SK-N-SH (cell line): ENCODE measurements at regions not wholly inside any gene's neighbourhood (a gene's known extent, or its start where the extent isn't known, plus 50 kb on each side); places are given as distances from the start of the nearest gene placed in this dataset.

Experiments used
- CTCF ChIA-PET: fragments of 300-600, 350-600 bp; formaldehyde crosslinking; extraction: SDS; loops from one replicate; lab custom pipeline; 2021; lab: Yijun Ruan, JAX
- POLR2A ChIA-PET: fragments of 350-600 bp; sonication (Branson Sonifier 250); formaldehyde crosslinking; extraction: SDS; loops from one replicate; lab custom pipeline; 2020; ENCODE audit warnings: antibody characterized with exemption, inconsistent platforms; lab: Yijun Ruan, JAX
- DNase-seq: peaks from one replicate; pipeline ENCODE4 v3.0.0; 2012
- H2AFZ ChIP-seq: fragments of 200-600 bp; sonication (generic); 2 replicates; pipeline ENCODE4 v1.8.1; 2016; ENCODE audit warnings: antibody characterized with exemption, mild to moderate bottlenecking, low read depth
- H3F3A ChIP-seq: fragments of 200-600 bp; sonication (generic); replicated peaks from 2 replicates; pipeline ENCODE3; 2016; ENCODE audit warnings: antibody characterized with exemption, mild to moderate bottlenecking; ENCODE audit not compliant: insufficient read depth
- H3K27ac ChIP-seq, 2 experiments: fragments of 200-500 bp in 1 of 2; fragments of 200-600 bp in 1 of 2; sonication (Bioruptor generic) in 1 of 2; sonication (generic), shearing (Covaris generic) in 1 of 2; 2 replicates each; pipeline versions ENCODE4 v1.5.1 to v1.6.1; 2014 to 2016; ENCODE audit warnings: low read depth in 2 of 2, inconsistent platforms in 1 of 2, low read length in 1 of 2, mild to moderate bottlenecking in 1 of 2, mixed read lengths in 1 of 2
- H3K27me3 ChIP-seq: fragments of 200-600 bp; sonication (generic), shearing (Covaris generic); 2 replicates; pipeline ENCODE4 v1.6.1; 2016; ENCODE audit warnings: mixed run types; ENCODE audit not compliant: insufficient read depth
- H3K36me3 ChIP-seq, 2 experiments: fragments of 200-500 bp in 1 of 2; fragments of 200-600 bp in 1 of 2; sonication (Bioruptor generic) in 1 of 2; sonication (generic) in 1 of 2; replicated peaks in 1 of 2; 2 replicates each; pipeline versions ENCODE3 to v1.5.1; 2014 to 2016; ENCODE audit warnings: low read length in 1 of 2, mild to moderate bottlenecking in 1 of 2; ENCODE audit not compliant: insufficient read depth in 2 of 2, control insufficient read depth in 1 of 2
- H3K4me1 ChIP-seq, 2 experiments: fragments of 200-500 bp in 1 of 2; fragments of 200-600 bp in 1 of 2; sonication (Bioruptor generic) in 1 of 2; sonication (generic), shearing (Covaris generic) in 1 of 2; 2 replicates each; pipeline versions ENCODE4 v1.5.1 to v1.6.1; 2014 to 2016; ENCODE audit warnings: low read depth in 1 of 2, low read length in 1 of 2, mixed run types in 1 of 2; ENCODE audit not compliant: insufficient read depth in 2 of 2, control insufficient read depth in 1 of 2
- H3K4me2 ChIP-seq: fragments of 200-600 bp; sonication (generic), shearing (Covaris generic); 2 replicates; pipeline ENCODE4 v1.6.1; 2017; ENCODE audit warnings: mixed run types
- H3K4me3 ChIP-seq, 2 experiments: fragments of 200-500 bp in 1 of 2; fragments of 200-600 bp in 1 of 2; sonication (Bioruptor generic) in 1 of 2; sonication (generic), shearing (Covaris generic) in 1 of 2; 2 replicates each; pipeline versions ENCODE4 v1.5.1 to v1.8.1; 2014 to 2016; ENCODE audit warnings: low read depth in 2 of 2, inconsistent platforms in 1 of 2, low read length in 1 of 2, mild to moderate bottlenecking in 1 of 2, mixed read lengths in 1 of 2, moderate library complexity in 1 of 2
- H3K79me2 ChIP-seq: fragments of 200-600 bp; sonication (generic); 2 replicates; pipeline ENCODE4 v1.8.1; 2017; ENCODE audit warnings: mild to moderate bottlenecking; ENCODE audit not compliant: insufficient read depth
- H3K9ac ChIP-seq: fragments of 200-600 bp; sonication (generic); 2 replicates; pipeline ENCODE4 v1.6.1; 2017; ENCODE audit warnings: mixed run types
- H3K9me2 ChIP-seq: fragments of 200-600 bp; sonication (generic); 2 replicates; pipeline ENCODE4 v1.6.1; 2017; ENCODE audit warnings: mixed run types
- H3K9me3 ChIP-seq: fragments of 200-600 bp; sonication (generic); 2 replicates; pipeline ENCODE4 v1.6.1; 2017; ENCODE audit warnings: mixed run types, mild to moderate bottlenecking, moderate library complexity
- H4K20me1 ChIP-seq: fragments of 200-600 bp; sonication (generic); 2 replicates; pipeline ENCODE4 v1.6.1; 2017; ENCODE audit warnings: mild to moderate bottlenecking, mixed run types; ENCODE audit not compliant: insufficient read depth
- EP300 ChIP-seq, 2 experiments: IDR thresholded peaks; 2 replicates each; pipeline versions ENCODE4 v1.4.0 to v1.6.1; 2012; ENCODE audit warnings: borderline replicate concordance in 1 of 2, low read depth in 1 of 2, low read length in 1 of 2
- EZH2phosphoT487 ChIP-seq: fragments of 200-600 bp; sonication (generic); IDR thresholded peaks from 2 replicates; pipeline ENCODE4 v1.6.1; 2017; ENCODE audit warnings: low read depth, mixed run types, mild to moderate bottlenecking, antibody characterized with exemption, moderate library complexity, borderline replicate concordance
- FOSL2 ChIP-seq: IDR thresholded peaks from 2 replicates; pipeline ENCODE4 v1.4.0; 2012; ENCODE audit warnings: low read depth, mild to moderate bottlenecking, moderate library complexity, borderline replicate concordance
- GATA2 ChIP-seq: sonication (generic); formaldehyde crosslinking; IDR thresholded peaks from 2 replicates; pipeline ENCODE4 v1.5.0; 2020; ENCODE audit warnings: mild to moderate bottlenecking, missing genetic modification reagents
- NRF1 ChIP-seq: IDR thresholded peaks from 2 replicates; pipeline ENCODE4 v1.6.1; 2012; ENCODE audit warnings: low read depth, mild to moderate bottlenecking, low read length
- RCOR1 ChIP-seq: fragments of 150-350 bp; IDR thresholded peaks from 2 replicates; pipeline ENCODE4 v1.6.1; 2017; ENCODE audit warnings: antibody characterized with exemption, low read length
- SMC3 ChIP-seq: IDR thresholded peaks from 2 replicates; pipeline ENCODE4 v1.6.1; 2012; ENCODE audit warnings: low read depth, low read length, improper control_type of control experiment
- TAF1 ChIP-seq: IDR thresholded peaks from 2 replicates; pipeline ENCODE4 v1.6.1; 2012; ENCODE audit warnings: low read depth, mild to moderate bottlenecking, low read length, moderate library complexity, borderline replicate concordance
- YY1 ChIP-seq: IDR thresholded peaks from 2 replicates; pipeline ENCODE4 v1.4.0; 2012; ENCODE audit warnings: low read depth, mild to moderate bottlenecking
- ZBTB33 ChIP-seq: IDR thresholded peaks from 2 replicates; pipeline ENCODE4 v1.4.0; 2012; ENCODE audit warnings: low read depth, borderline replicate concordance
- WGBS: methylation state at CpG from one replicate; pipeline ENCODE4 v1.1.6; 2017; ENCODE audit warnings: low lambda C conversion rate; 5-methylcytosine and 5-hydroxymethylcytosine counted together
- TF ChIP-seq, protein P1 (sequence below): fragments of 150-350 bp; IDR thresholded peaks from 2 replicates; pipeline ENCODE4 v1.6.1; 2016; ENCODE audit warnings: mild to moderate bottlenecking, low read depth, low read length

DNA sequence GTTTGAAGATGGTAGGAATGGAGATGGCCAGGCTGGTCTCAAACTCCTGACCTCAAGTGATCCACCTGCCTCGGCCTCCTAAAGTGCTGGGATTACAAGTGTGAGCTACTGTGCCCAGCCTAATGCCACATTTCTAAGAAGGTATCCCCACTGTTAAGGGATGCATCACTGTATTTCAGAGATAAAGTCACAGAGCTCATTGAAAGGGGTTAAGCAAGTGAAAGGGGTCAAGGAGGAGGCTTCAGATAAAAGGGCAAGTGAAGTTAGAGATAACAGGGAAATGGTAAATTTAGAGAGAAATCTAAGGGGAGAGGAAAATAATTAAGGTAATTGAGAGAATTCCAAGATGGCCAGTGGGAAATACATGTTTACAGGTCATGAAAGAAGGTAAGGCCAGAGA is 93.0 kb upstream of the SP4 start:
- Histone ChIP-seq H3K4me1 (no peaks in the 10 kb centered on the region), H2AFZ (no peak overlapping the region), H3K9ac (no peak overlapping the region), H3K9me3 (no peaks in the 10 kb centered on the region), H3K36me3 (no peaks in the 10 kb centered on the region)
- POLR2A ChIA-PET = no interaction called here
- TF ChIP-seq, protein P1, sequence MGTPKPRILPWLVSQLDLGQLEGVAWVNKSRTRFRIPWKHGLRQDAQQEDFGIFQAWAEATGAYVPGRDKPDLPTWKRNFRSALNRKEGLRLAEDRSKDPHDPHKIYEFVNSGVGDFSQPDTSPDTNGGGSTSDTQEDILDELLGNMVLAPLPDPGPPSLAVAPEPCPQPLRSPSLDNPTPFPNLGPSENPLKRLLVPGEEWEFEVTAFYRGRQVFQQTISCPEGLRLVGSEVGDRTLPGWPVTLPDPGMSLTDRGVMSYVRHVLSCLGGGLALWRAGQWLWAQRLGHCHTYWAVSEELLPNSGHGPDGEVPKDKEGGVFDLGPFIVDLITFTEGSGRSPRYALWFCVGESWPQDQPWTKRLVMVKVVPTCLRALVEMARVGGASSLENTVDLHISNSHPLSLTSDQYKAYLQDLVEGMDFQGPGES = no peak
- TF ChIP-seq ZBTB33 = no peak
- no peak for TF ChIP-seq FOSL2
- no peak for TF ChIP-seq EP300 (IDR thresholded peaks at IDR 0.05; ENCODE audit: borderline replicate concordance in 1 of 2, low read depth in 1 of 2, low read length in 1 of 2)
- no peak for TF ChIP-seq TAF1
- TF ChIP-seq GATA2 (CRISPR knock-in tag) = no peak
- no peak for TF ChIP-seq RCOR1
- TF ChIP-seq YY1 = no peak
- no peak for TF ChIP-seq NRF1
- TF ChIP-seq, all 33 proteins: peak for 0
- DNase-seq = no peak
- no peaks in the 10 kb centered on the region; the same call in 1 of the 2 replicates for H3K9me2 ChIP-seq
- H3K4me2 ChIP-seq = no peak overlapping the region
- H3K79me2 ChIP-seq = no peaks in the 10 kb centered on the region
- H3K27me3 ChIP-seq = peaks cover 10% of the 10 kb centered on the region; the same call in 1 of the 2 replicates
- no peak overlapping the region for H3K4me3 ChIP-seq
- CTCF ChIA-PET = interaction anchor here (1.3 to 1.7 kb wide), 2 partner anchors 11 to 432 kb away, joined by 4 to 8 read pairs; no protein-coding TSS in a partner anchor
- no peaks in the 10 kb centered on the region for H3F3A ChIP-seq
- no peak overlapping the region for H3K27ac ChIP-seq
- H4K20me1 ChIP-seq = no peaks in the 10 kb centered on the region
- 0% methylated on average over 1 of the region's 1 CpG for WGBS

DNA sequence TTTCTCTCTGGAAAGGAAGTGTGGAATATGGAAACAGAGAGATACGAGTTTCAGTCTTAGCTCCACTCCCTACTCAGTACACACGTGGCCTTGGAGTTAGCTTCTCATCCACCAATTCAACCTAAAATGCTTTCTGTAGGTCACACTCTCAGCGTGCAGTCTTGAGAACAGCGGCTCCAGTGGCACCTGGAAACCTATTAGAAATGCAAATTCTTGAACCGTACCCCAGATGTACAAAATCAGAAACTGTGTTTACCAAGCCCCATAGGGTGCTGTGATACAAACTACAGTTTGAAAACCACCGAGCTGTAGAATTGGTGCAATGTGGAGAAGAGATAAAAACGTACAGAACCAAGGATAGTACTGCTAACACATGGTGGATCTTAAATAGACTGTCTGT is 91.1 kb upstream of the SP4 start:
- no peak for DNase-seq
- POLR2A ChIA-PET = no interaction called here
- H3K27ac ChIP-seq = no peak overlapping the region
- H3K79me2 ChIP-seq = no peaks in the 10 kb centered on the region
- H3K4me1 ChIP-seq = no peaks in the 10 kb centered on the region
- WGBS = 4% methylated on average over 7 of the region's 7 CpGs
- no peak overlapping the region for H3K4me3 ChIP-seq
- TF ChIP-seq EZH2phosphoT487 = no peak
- TF ChIP-seq SMC3 = no peak
- H3K27me3 ChIP-seq = peaks cover 10% of the 10 kb centered on the region; the same call in 1 of the 2 replicates
- H3K36me3 ChIP-seq = no peaks in the 10 kb centered on the region
- H3K4me2 ChIP-seq = no peak overlapping the region
- H2AFZ ChIP-seq = no peak overlapping the region
- no peaks in the 10 kb centered on the region for H4K20me1 ChIP-seq
- no peaks in the 10 kb centered on the region for H3K9me3 ChIP-seq
- H3K9me2 ChIP-seq = no peaks in the 10 kb centered on the region; the same call in 1 of the 2 replicates
- no peak overlapping the region for H3K9ac ChIP-seq
- no peaks in the 10 kb centered on the region for H3F3A ChIP-seq
- CTCF ChIA-PET = no interaction called here
